ENCODE measurements at regions not wholly inside any gene's neighbourhood (a gene's known extent, or its start where the extent isn't known, plus 50 kb on each side); places are given as distances from the start of the nearest gene placed in this dataset.
"Not testable (repeated sequence)": the region's sequence is repeated elsewhere in the genome, so short reads cannot be mapped to it uniquely, and the experiment has no call there.

- H3K4me2 ChIP-seq (ENCODE audit: extremely low read depth, insufficient read depth, low read length); H3K27me3 ChIP-seq (ENCODE audit: control insufficient read depth, insufficient read depth, low read length); DNase-seq (ENCODE audit: low read depth in 2 of 2); H3K9me3 ChIP-seq (ENCODE audit: control insufficient read depth, insufficient read depth, low read depth, low read length); H3K36me3 ChIP-seq (ENCODE audit: control insufficient read depth, insufficient read depth, low read length); H3K9ac ChIP-seq (ENCODE audit: insufficient read depth, low read length); H3K4me3 ChIP-seq (replicated peaks in 1 of 4; ENCODE audit: control extremely low read depth in 1 of 4, insufficient read depth in 1 of 4, low read depth in 3 of 4, low read length in 4 of 4); H4K20me1 ChIP-seq (ENCODE audit: control insufficient read depth, extremely low read depth, insufficient read depth, low read length); H3K4me1 ChIP-seq (ENCODE audit: control insufficient read depth, extremely low read depth, insufficient read depth, low read length); H3K27ac ChIP-seq (ENCODE audit: insufficient read depth, low read length); H2AFZ ChIP-seq (ENCODE audit: low read length); H3K79me2 ChIP-seq (ENCODE audit: control insufficient read depth, insufficient read depth, low read length): not testable (repeated sequence)
Measured at GRCh38 chr17:18546514-18547398, 70.2 kb downstream of the LGALS9C start.

GRCh38 chr17:18557086-18557485 is 80.5 kb downstream of the LGALS9C start:
- H2AFZ ChIP-seq (ENCODE audit: low read length); H3K4me3 ChIP-seq (replicated peaks in 1 of 4; ENCODE audit: control extremely low read depth in 1 of 4, insufficient read depth in 1 of 4, low read depth in 3 of 4, low read length in 4 of 4); H3K27ac ChIP-seq (ENCODE audit: insufficient read depth, low read length); DNase-seq (ENCODE audit: low read depth in 2 of 2); H3K27me3 ChIP-seq (ENCODE audit: control insufficient read depth, insufficient read depth, low read length); H4K20me1 ChIP-seq (ENCODE audit: control insufficient read depth, extremely low read depth, insufficient read depth, low read length); H3K9me3 ChIP-seq (ENCODE audit: control insufficient read depth, insufficient read depth, low read depth, low read length); H3K9ac ChIP-seq (ENCODE audit: insufficient read depth, low read length); H3K4me1 ChIP-seq (ENCODE audit: control insufficient read depth, extremely low read depth, insufficient read depth, low read length); H3K79me2 ChIP-seq (ENCODE audit: control insufficient read depth, insufficient read depth, low read length); H3K36me3 ChIP-seq (ENCODE audit: control insufficient read depth, insufficient read depth, low read length); H3K4me2 ChIP-seq (ENCODE audit: extremely low read depth, insufficient read depth, low read length): not testable (repeated sequence)

- not testable (repeated sequence) for H2AFZ ChIP-seq (ENCODE audit: low read length); H3K4me2 ChIP-seq (ENCODE audit: extremely low read depth, insufficient read depth, low read length); H3K4me3 ChIP-seq (replicated peaks in 1 of 4; ENCODE audit: control extremely low read depth in 1 of 4, insufficient read depth in 1 of 4, low read depth in 3 of 4, low read length in 4 of 4)
Measured at GRCh38 chr17:18563381-18564098, 80.7 kb downstream of the TBC1D28 start.

DNA sequence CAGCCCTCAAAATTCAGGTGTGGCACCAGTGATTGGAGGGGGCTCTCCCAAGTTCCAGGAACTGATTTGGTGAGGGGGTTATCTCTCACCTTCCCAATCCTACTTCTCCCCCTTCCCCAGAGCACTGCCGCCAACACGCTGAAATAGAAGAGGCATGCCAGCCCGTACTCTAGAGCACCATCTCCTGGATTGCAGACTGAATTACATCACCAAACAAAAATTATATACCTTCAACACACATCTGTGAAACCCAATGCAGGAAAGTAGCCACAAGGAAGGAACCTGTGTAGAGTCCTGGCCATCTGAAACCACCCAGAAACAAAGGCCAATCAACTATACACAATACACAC is 80.1 kb downstream of the TBC1D28 start:
- not testable (repeated sequence) for H3K79me2 ChIP-seq (ENCODE audit: control insufficient read depth, insufficient read depth, low read length); H3K36me3 ChIP-seq (ENCODE audit: control insufficient read depth, insufficient read depth, low read length); H4K20me1 ChIP-seq (ENCODE audit: control insufficient read depth, extremely low read depth, insufficient read depth, low read length); H3K4me3 ChIP-seq (replicated peaks in 1 of 4; ENCODE audit: control extremely low read depth in 1 of 4, insufficient read depth in 1 of 4, low read depth in 3 of 4, low read length in 4 of 4); H3K9me3 ChIP-seq (ENCODE audit: control insufficient read depth, insufficient read depth, low read depth, low read length); H3K27ac ChIP-seq (ENCODE audit: insufficient read depth, low read length); H3K27me3 ChIP-seq (ENCODE audit: control insufficient read depth, insufficient read depth, low read length); H3K4me2 ChIP-seq (ENCODE audit: extremely low read depth, insufficient read depth, low read length); H3K4me1 ChIP-seq (ENCODE audit: control insufficient read depth, extremely low read depth, insufficient read depth, low read length); H3K9ac ChIP-seq (ENCODE audit: insufficient read depth, low read length); H2AFZ ChIP-seq (ENCODE audit: low read length)
- DNase-seq (ENCODE audit: low read depth in 2 of 2), result peak in 1 of 2 donors; percentile 5
- TF ChIP-seq, protein P1, sequence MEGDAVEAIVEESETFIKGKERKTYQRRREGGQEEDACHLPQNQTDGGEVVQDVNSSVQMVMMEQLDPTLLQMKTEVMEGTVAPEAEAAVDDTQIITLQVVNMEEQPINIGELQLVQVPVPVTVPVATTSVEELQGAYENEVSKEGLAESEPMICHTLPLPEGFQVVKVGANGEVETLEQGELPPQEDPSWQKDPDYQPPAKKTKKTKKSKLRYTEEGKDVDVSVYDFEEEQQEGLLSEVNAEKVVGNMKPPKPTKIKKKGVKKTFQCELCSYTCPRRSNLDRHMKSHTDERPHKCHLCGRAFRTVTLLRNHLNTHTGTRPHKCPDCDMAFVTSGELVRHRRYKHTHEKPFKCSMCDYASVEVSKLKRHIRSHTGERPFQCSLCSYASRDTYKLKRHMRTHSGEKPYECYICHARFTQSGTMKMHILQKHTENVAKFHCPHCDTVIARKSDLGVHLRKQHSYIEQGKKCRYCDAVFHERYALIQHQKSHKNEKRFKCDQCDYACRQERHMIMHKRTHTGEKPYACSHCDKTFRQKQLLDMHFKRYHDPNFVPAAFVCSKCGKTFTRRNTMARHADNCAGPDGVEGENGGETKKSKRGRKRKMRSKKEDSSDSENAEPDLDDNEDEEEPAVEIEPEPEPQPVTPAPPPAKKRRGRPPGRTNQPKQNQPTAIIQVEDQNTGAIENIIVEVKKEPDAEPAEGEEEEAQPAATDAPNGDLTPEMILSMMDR (conservative IDR thresholded peaks at IDR 0.05 in 1 of 2, IDR thresholded peaks at IDR 0.05 in 1 of 2; ENCODE audit: low read depth in 1 of 2, low read length in 2 of 2), result peak; percentile 24 to 50

More at GRCh38 chr17:18563381-18564098, 80.7 kb downstream of the TBC1D28 start:
- not testable (repeated sequence) for H3K27me3 ChIP-seq (ENCODE audit: control insufficient read depth, insufficient read depth, low read length); H3K4me1 ChIP-seq (ENCODE audit: control insufficient read depth, extremely low read depth, insufficient read depth, low read length); H3K79me2 ChIP-seq (ENCODE audit: control insufficient read depth, insufficient read depth, low read length); H3K36me3 ChIP-seq (ENCODE audit: control insufficient read depth, insufficient read depth, low read length); DNase-seq (ENCODE audit: low read depth in 2 of 2); H3K9me3 ChIP-seq (ENCODE audit: control insufficient read depth, insufficient read depth, low read depth, low read length); H3K9ac ChIP-seq (ENCODE audit: insufficient read depth, low read length); H3K27ac ChIP-seq (ENCODE audit: insufficient read depth, low read length); H4K20me1 ChIP-seq (ENCODE audit: control insufficient read depth, extremely low read depth, insufficient read depth, low read length)

DNA sequence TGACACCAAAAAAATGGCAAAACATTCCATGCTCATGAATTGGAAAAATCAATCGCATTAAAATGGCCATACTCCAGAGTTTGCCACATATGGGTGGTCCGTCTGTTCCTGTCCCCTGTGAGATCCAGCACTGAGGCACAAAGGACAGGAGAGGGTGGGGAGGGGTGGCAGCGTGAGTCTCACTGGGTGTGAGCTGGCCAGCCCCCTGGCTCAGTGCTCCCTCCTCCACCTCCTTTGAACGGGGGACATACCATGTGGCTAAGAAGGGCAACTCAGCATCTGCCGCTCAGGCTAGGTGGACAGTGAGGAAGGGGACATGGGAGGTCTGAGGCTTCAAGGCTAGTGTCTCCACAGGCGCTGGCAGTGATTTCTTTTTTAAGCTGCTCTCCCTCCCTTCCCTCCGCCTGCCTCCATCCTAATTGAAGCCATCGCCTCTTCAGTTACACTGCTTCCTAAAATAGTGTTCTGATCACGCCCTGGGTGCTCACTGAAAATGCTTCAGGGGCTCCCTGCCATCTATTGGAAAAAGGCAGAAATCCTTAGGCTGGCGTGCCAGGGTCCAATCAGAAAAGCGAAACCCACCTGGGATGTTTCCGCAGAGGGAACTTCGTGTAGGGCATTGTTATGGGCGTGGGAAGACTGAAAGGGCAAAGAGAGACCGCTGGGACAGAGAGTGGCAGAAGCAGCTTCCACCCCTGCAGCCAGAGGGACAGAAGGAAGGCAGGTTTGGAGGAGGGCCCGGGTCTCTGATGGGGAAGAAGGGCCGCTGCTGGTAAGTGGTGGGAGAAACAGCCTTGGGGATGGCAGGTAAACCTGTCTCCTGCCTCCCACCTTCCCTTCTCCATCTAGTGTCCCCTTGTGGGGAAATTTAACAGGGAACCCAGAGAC is 75.8 kb downstream of the TBC1D28 start:
- DNase-seq (ENCODE audit: low read depth in 2 of 2); H4K20me1 ChIP-seq (ENCODE audit: control insufficient read depth, extremely low read depth, insufficient read depth, low read length); H3K36me3 ChIP-seq (ENCODE audit: control insufficient read depth, insufficient read depth, low read length); H3K27ac ChIP-seq (ENCODE audit: insufficient read depth, low read length); H3K9me3 ChIP-seq (ENCODE audit: control insufficient read depth, insufficient read depth, low read depth, low read length); H3K4me2 ChIP-seq (ENCODE audit: extremely low read depth, insufficient read depth, low read length); H3K4me3 ChIP-seq (replicated peaks in 1 of 4; ENCODE audit: control extremely low read depth in 1 of 4, insufficient read depth in 1 of 4, low read depth in 3 of 4, low read length in 4 of 4); H3K79me2 ChIP-seq (ENCODE audit: control insufficient read depth, insufficient read depth, low read length); H2AFZ ChIP-seq (ENCODE audit: low read length); H3K9ac ChIP-seq (ENCODE audit: insufficient read depth, low read length); H3K4me1 ChIP-seq (ENCODE audit: control insufficient read depth, extremely low read depth, insufficient read depth, low read length); H3K27me3 ChIP-seq (ENCODE audit: control insufficient read depth, insufficient read depth, low read length): not testable (repeated sequence)

All from fibroblast of lung (primary cell).